Bronchial epithelial cell (primary cell): ENCODE measurements at regions not wholly inside any gene's neighbourhood (a gene's known extent, or its start where the extent isn't known, plus 50 kb on each side); places are given as distances from the start of the nearest gene placed in this dataset.

Source experiments
- DNase-seq: peaks from one replicate; pipeline ENCODE4 v3.0.0-alpha.2; 2010; ENCODE audit warnings: low read depth
- FAIRE-seq: peaks from 2 replicates; lab custom pipeline; 2011; peaks lifted over from hg19 to GRCh38; lab: Jason Lieb, UNC
- H3K27me3 ChIP-seq: 2 replicates; pipeline ENCODE4 v1.5.1; 2011; ENCODE audit warnings: low read length; ENCODE audit not compliant: control insufficient read depth, insufficient read depth
- H3K36me3 ChIP-seq: 2 replicates; pipeline ENCODE4 v1.5.1; 2011; ENCODE audit warnings: low read length; ENCODE audit not compliant: control insufficient read depth, insufficient read depth
- H3K4me3 ChIP-seq: 2 replicates; pipeline ENCODE4 v1.5.1; 2011; ENCODE audit warnings: mild to moderate bottlenecking, low read depth, low read length, control low read depth
- TF ChIP-seq, protein P1 (sequence below): IDR thresholded peaks from 2 replicates; pipeline ENCODE4 v1.5.1; 2011; ENCODE audit warnings: mild to moderate bottlenecking, moderate library complexity, low read length, control low read depth, inconsistent platforms; ENCODE audit not compliant: insufficient read depth, severe bottlenecking

DNA sequence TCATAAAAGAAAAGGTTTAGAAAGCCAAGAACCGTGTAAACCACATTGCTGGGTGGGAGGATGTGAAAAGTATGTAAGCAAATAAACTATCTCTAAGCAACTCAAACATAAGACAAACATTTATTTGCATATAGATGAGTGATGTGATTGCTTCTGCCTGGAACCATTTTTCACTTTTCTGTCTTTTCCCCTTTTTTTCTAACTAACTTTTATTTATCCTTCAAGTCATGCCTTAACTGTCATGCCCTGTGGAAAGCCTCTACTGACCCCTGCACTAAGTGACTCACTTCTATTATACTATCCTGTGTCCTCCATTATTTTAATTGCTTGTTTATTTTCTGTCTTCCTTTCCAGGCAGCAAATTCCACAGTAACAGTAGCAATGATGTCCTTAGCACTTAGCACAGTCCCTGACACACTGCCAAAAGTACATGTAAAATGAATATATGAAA, 87.5 kb upstream of the CTAGE1 start:
- no peaks in the 10 kb centered on the region for H3K36me3 ChIP-seq
- TF ChIP-seq, protein P1, sequence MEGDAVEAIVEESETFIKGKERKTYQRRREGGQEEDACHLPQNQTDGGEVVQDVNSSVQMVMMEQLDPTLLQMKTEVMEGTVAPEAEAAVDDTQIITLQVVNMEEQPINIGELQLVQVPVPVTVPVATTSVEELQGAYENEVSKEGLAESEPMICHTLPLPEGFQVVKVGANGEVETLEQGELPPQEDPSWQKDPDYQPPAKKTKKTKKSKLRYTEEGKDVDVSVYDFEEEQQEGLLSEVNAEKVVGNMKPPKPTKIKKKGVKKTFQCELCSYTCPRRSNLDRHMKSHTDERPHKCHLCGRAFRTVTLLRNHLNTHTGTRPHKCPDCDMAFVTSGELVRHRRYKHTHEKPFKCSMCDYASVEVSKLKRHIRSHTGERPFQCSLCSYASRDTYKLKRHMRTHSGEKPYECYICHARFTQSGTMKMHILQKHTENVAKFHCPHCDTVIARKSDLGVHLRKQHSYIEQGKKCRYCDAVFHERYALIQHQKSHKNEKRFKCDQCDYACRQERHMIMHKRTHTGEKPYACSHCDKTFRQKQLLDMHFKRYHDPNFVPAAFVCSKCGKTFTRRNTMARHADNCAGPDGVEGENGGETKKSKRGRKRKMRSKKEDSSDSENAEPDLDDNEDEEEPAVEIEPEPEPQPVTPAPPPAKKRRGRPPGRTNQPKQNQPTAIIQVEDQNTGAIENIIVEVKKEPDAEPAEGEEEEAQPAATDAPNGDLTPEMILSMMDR = no peak
- H3K27me3 ChIP-seq = no peaks in the 10 kb centered on the region
- no peak overlapping the region for H3K4me3 ChIP-seq
- no peak for FAIRE-seq
- DNase-seq = peak; percentile 29

DNA sequence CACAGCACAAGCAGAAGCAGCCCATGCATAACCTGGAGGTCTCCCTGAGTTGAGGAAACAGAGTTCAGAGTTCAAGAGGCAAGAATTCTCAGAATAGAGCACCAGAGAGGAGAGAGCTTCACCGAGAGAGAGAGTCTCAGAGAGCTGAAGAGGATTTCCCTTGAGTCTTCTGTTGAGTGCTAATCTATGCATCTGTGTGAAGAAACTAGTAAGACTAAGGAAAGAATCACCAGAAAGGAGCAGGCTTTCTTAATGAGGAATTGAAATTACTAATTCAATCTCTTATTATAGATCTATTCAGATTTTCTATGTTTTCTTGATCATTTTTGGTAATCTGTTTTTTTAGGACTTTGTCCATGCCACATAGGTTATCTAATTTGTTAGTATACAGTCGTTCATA, 89.3 kb upstream of the CTAGE1 start:
- Histone ChIP-seq H3K4me3 (no peak overlapping the region), H3K27me3 (no peaks in the 10 kb centered on the region), H3K36me3 (no peaks in the 10 kb centered on the region)
- TF ChIP-seq, protein P1 = no peak
- no peak for DNase-seq
- FAIRE-seq = no peak

DNA sequence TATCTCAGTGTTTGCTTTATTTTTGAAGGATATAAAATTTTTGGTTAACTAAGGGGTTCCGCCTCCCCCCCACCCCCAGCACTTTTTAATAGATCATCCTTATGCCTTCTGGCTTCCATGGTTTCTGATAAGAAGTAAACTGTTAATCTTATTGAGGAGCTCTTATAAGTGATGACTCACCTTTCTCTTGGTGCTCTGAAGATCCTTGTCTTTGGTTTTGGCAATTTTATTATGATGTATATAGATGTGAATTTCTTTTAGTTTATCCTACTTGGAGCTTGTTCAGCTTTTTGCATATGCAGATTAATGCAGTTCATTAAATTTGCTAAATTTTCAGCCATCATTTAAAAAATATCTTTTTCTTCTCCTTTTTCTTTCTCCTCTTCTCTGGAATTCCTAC, 91.7 kb upstream of the CTAGE1 start:
- Histone ChIP-seq H3K36me3 (no peaks in the 10 kb centered on the region), H3K27me3 (no peaks in the 10 kb centered on the region), H3K4me3 (no peak overlapping the region)
- FAIRE-seq = no peak
- no peak for DNase-seq
- TF ChIP-seq, protein P1 = no peak

DNA sequence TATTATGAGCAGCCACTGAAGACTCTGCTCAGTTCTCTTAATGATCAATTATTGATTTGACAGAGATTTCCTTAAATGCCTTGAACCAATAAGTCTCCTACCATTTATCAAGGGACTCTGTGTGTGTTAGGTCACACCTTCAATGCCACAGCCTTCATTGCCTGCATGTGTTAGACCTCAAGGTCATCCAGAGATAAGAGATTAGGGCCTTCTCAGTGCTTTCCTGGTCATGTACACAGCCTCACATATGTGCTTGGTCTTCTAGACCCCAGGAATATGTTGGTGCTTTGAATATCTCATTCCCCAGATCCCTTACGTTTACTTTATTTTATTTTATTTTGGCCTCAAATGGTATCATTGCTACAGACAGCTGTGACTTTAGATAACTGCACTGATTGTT, 93.0 kb upstream of the CTAGE1 start:
- H3K4me3 ChIP-seq = no peak overlapping the region
- no peaks in the 10 kb centered on the region for H3K27me3 ChIP-seq
- no peaks in the 10 kb centered on the region for H3K36me3 ChIP-seq
- DNase-seq (no peak), FAIRE-seq (no peak)
- TF ChIP-seq, protein P1 = no peak

DNA sequence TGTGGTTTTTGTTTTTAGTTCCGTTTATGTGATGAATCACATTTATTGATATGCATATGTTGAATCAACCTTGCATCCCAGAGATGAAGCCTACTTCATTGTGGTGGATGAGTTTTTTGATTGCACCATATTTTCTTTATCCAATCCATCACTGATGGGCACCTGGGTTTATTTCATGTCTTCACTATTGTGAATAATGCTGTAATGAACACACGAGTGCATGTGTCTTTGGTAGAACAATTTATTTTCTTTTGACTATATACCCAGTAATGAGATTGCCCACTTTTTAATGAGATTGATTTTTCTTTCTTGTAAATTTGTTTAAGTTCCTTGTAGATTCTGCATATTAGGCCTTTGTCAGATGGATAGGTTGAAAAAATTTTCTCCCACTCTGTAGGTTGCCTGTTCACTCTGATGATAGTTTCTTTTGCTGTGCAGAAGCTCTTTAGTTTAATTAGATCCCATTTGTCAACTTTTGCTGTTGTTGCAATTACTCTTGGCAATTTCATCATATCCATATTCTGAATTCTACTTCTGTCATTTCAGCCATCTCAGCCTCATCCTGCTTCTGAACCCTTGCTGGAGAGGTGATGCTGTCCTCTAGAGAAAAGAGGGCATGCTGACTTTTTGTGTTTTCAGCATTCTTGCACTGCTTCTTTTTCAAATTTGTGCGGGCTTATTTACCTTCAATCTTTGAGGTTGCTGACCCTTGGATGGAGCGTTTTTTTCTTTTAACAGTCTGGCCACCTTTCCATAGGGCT, 96.2 kb upstream of the CTAGE1 start:
- H3K36me3 ChIP-seq = no peaks in the 10 kb centered on the region
- FAIRE-seq = no peak
- H3K4me3 ChIP-seq = no peak overlapping the region
- H3K27me3 ChIP-seq = no peaks in the 10 kb centered on the region
- no peak for DNase-seq
- TF ChIP-seq, protein P1 = no peak

DNA sequence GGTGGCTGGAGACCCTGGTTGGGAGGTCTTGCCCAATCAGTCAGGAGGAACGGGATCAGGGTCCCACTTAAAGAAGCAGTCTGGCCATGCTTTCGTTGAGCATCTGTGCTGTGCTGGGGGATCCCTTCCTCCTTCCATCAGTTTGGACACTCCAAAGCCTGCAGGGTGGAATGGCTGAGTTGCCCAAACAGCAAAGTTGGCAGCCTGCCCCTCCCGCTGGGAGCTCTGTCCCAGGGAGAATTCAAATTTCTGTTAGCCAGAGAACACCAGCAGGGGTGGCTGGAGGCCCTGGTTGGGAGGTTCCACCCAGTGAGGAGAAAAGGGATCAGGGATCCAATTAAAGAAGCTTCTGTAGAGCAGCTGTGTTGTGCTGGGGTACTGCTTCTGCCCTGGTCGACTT, 96.9 kb upstream of the CTAGE1 start:
- Histone ChIP-seq H3K27me3 (no peaks in the 10 kb centered on the region), H3K4me3 (no peak overlapping the region), H3K36me3 (no peaks in the 10 kb centered on the region)
- TF ChIP-seq, protein P1 = no peak
- DNase-seq (no peak), FAIRE-seq (peak; percentile 73)
